GM18951 (cell line): ENCODE measurements at regions not wholly inside any gene's neighbourhood (a gene's known extent, or its start where the extent isn't known, plus 50 kb on each side); places are given as distances from the start of the nearest gene placed in this dataset.
"Not testable (repeated sequence)": the region's sequence is repeated elsewhere in the genome, so short reads cannot be mapped to it uniquely, and the experiment has no call there.

ENCODE experiments used
- POLR2A ChIP-seq: IDR thresholded peaks from 4 replicates; pipeline ENCODE4 v1.6.1; 2011; ENCODE audit warnings: mild to moderate bottlenecking; ENCODE audit not compliant: insufficient read length, insufficient read depth; ENCODE audit errors: extremely low read depth
- in situ Hi-C: fragments of 300-500 bp; cut with MboI; formaldehyde crosslinking; loops from one replicate; pipeline ENCODE4 v1.12.0; 2022; ENCODE audit warnings: low sequenced_read_pairs, mixed read lengths, inconsistent platforms; ENCODE audit not compliant: unreplicated experiment

GRCh38 chr15:88965097-88965496 lies 51.9 kb upstream of the MFGE8 start:
- in situ Hi-C loops = not testable (repeated sequence)

GRCh38 chr15:88970232-88970631 lies 57.1 kb upstream of the MFGE8 start:
- in situ Hi-C loops = no loop called here

GRCh38 chr15:88974392-88974791 lies 61.2 kb upstream of the MFGE8 start:
- TF ChIP-seq POLR2A = no peak
- in situ Hi-C loops = no loop called here

More at GRCh38 chr15:88970232-88970631, 57.1 kb upstream of the MFGE8 start:
- no peak for TF ChIP-seq POLR2A

GRCh38 chr15:88975891-88976290 lies 62.7 kb upstream of the MFGE8 start:
- in situ Hi-C loops = no loop called here
- TF ChIP-seq POLR2A = no peak

GRCh38 chr15:88976656-88977055 lies 63.5 kb upstream of the MFGE8 start:
- no peak for TF ChIP-seq POLR2A
- in situ Hi-C loops = no loop called here

- in situ Hi-C loops = no loop called here
Measured at GRCh38 chr15:88979674-88980073, 66.5 kb upstream of the MFGE8 start.

GRCh38 chr15:88980498-88980897 lies 67.3 kb upstream of the MFGE8 start:
- TF ChIP-seq POLR2A = no peak
- in situ Hi-C loops = no loop called here

More at GRCh38 chr15:88979674-88980073, 66.5 kb upstream of the MFGE8 start:
- TF ChIP-seq POLR2A = no peak

GRCh38 chr15:88981244-88982215 lies 68.4 kb upstream of the MFGE8 start:
- in situ Hi-C loops = no loop called here
- no peak for TF ChIP-seq POLR2A

GRCh38 chr15:88982304-88982945 lies 69.2 kb upstream of the MFGE8 start:
- in situ Hi-C loops = no loop called here
- TF ChIP-seq POLR2A = no peak

GRCh38 chr15:88982946-88983342 lies 69.8 kb upstream of the MFGE8 start:
- in situ Hi-C loops = no loop called here
- TF ChIP-seq POLR2A = no peak

GRCh38 chr15:88983861-88984429 lies 70.8 kb upstream of the MFGE8 start:
- no peak for TF ChIP-seq POLR2A
- in situ Hi-C loops = no loop called here

- in situ Hi-C loops = no loop called here
- no peak for TF ChIP-seq POLR2A
Measured at GRCh38 chr15:88985547-88986393, 72.6 kb upstream of the MFGE8 start.

- no peak for TF ChIP-seq POLR2A
- in situ Hi-C loops = no loop called here
Measured at GRCh38 chr15:88986949-88987590, 73.9 kb upstream of the MFGE8 start.

- TF ChIP-seq POLR2A = no peak
- in situ Hi-C loops = no loop called here
Measured at GRCh38 chr15:88987591-88987933, 74.4 kb upstream of the MFGE8 start.
